K562 (cell line): ENCODE measurements at regions not wholly inside any gene's neighbourhood (a gene's known extent, or its start where the extent isn't known, plus 50 kb on each side); places are given as distances from the start of the nearest gene placed in this dataset.

ENCODE experiments used
- ATAC-seq: fragments of 200-7000 bp; cut with Tn5 transposase; 3 replicates; pipeline ENCODE4 v1.9.1; 2020; ENCODE audit warnings: moderate library complexity
- BruUV-seq: library from RNA; stranded (reverse); fragments of 400-500 nt; replicated peaks from 2 replicates; lab custom pipeline; 2021; lab: Mats Ljungman, UMichigan
- CTCF ChIA-PET: fragments of 300-600 bp; formaldehyde crosslinking; extraction: SDS; loops from one replicate; lab custom pipeline; 2021; ENCODE audit warnings: low intra/inter-chr PET ratio; lab: Yijun Ruan, JAX
- POLR2A ChIA-PET: fragments of 300-600, 350-650 bp; sonication (Branson Sonifier 250); formaldehyde crosslinking; extraction: SDS; loops from one replicate; lab custom pipeline; 2021; ENCODE audit warnings: antibody characterized with exemption, inconsistent platforms; lab: Yijun Ruan, JAX
- DNase-seq, 4 experiments: peaks; one replicate each; pipeline versions ENCODE4 v3.0.0 to v3.0.0-alpha.2; 2011 to 2018; ENCODE audit warnings: low spot score in 3 of 4, mixed read lengths in 3 of 4; ENCODE audit errors: extremely low read depth in 1 of 4
- FAIRE-seq: peaks from 2 replicates; lab custom pipeline; 2011; peaks lifted over from hg19 to GRCh38; lab: Jason Lieb, UNC
- H2AFZ ChIP-seq: 2 replicates; pipeline ENCODE4 v1.6.0; 2011; ENCODE audit warnings: low read depth, low read length, control low read depth, inconsistent platforms
- H3K27ac ChIP-seq: fragments of 200-600 bp; 3 replicates; pipeline ENCODE4 v1.8.0; 2011; ENCODE audit warnings: low read depth, mild to moderate bottlenecking, control low read depth, inconsistent platforms, low read length, moderate library complexity, mixed read lengths; ENCODE audit errors: extremely low read depth
- H3K27me3 ChIP-seq, 2 experiments: fragments of 300-600 bp in 1 of 2; 2 replicates in 1 of 2; 3 replicates in 1 of 2; pipeline versions ENCODE4 v1.6.0 to v1.8.0; 2011; ENCODE audit warnings: inconsistent platforms in 2 of 2, low read length in 2 of 2, mild to moderate bottlenecking in 1 of 2, mixed read lengths in 1 of 2, moderate library complexity in 1 of 2; ENCODE audit not compliant: control insufficient read depth in 2 of 2, insufficient read depth in 2 of 2
- H3K36me3 ChIP-seq: fragments of 300-600 bp; 3 replicates; pipeline ENCODE4 v1.8.0; 2011; ENCODE audit warnings: mild to moderate bottlenecking, low read length, inconsistent platforms; ENCODE audit not compliant: control insufficient read depth, insufficient read depth
- H3K4me1 ChIP-seq, 2 experiments: fragments of 200-600 bp in 1 of 2; replicated peaks in 1 of 2; 2 replicates in 1 of 2; 3 replicates in 1 of 2; pipeline versions ENCODE4 v1.5.1 to v1.8.0; 2011; ENCODE audit warnings: inconsistent platforms in 2 of 2, low read length in 2 of 2, mild to moderate bottlenecking in 1 of 2, mixed read lengths in 1 of 2, moderate library complexity in 1 of 2; ENCODE audit not compliant: control insufficient read depth in 2 of 2, insufficient read depth in 2 of 2
- H3K4me2 ChIP-seq: 2 replicates; pipeline ENCODE4 v1.6.1; 2011; ENCODE audit warnings: low read length, control low read depth, inconsistent platforms, mixed read lengths; ENCODE audit not compliant: insufficient read depth
- H3K4me3 ChIP-seq: fragments of 200-600 bp; sonication (generic), shearing (Covaris generic); 2 replicates; pipeline ENCODE4 v1.5.1; 2016; ENCODE audit warnings: control low read depth, inconsistent platforms
- H3K79me2 ChIP-seq: fragments of 200-600 bp; 3 replicates; pipeline ENCODE4 v1.8.0; 2011; ENCODE audit warnings: low read length, inconsistent platforms; ENCODE audit not compliant: control insufficient read depth, insufficient read depth
- H3K9ac ChIP-seq, 2 experiments: 2 replicates each; pipeline versions ENCODE4 v1.6.0 to v1.6.1; 2011; ENCODE audit warnings: low read depth in 2 of 2, low read length in 2 of 2, control low read depth in 1 of 2, inconsistent platforms in 1 of 2, mild to moderate bottlenecking in 1 of 2, mixed read lengths in 1 of 2; ENCODE audit not compliant: insufficient read depth in 1 of 2
- H3K9me1 ChIP-seq: one replicate; pipeline ENCODE4 v1.6.0; 2011; ENCODE audit warnings: inconsistent platforms, mild to moderate bottlenecking, low read length, moderate library complexity; ENCODE audit not compliant: control insufficient read depth, insufficient read depth
- H3K9me3 ChIP-seq: replicated peaks from 2 replicates; pipeline ENCODE4 v1.5.1; 2011; ENCODE audit warnings: low read depth, low read length, inconsistent platforms; ENCODE audit not compliant: control insufficient read depth, insufficient read depth
- H4K20me1 ChIP-seq: replicated peaks from 2 replicates; pipeline ENCODE4 v1.6.1; 2011; ENCODE audit warnings: low read length, inconsistent platforms, mixed read lengths; ENCODE audit not compliant: control insufficient read depth, insufficient read depth
- FOXA3 ChIP-seq, 2 experiments: fragments of 450-650 bp in 1 of 2; sonication (generic) in 1 of 2; formaldehyde crosslinking; IDR thresholded peaks in 1 of 2; conservative IDR thresholded peaks in 1 of 2; 2 replicates each; pipeline versions ENCODE4 v1.4.0 to v1.8.0; 2020 to 2022; ENCODE audit warnings: mild to moderate bottlenecking in 2 of 2, missing genetic modification reagents in 1 of 2
- MITF ChIP-seq: IDR thresholded peaks from 2 replicates; pipeline ENCODE4 v1.6.1; 2014; ENCODE audit warnings: antibody characterized with exemption
- PRPF4 ChIP-seq: fragments of 200-400 bp; formaldehyde crosslinking; IDR thresholded peaks from one replicate; pipeline ENCODE4 v1.6.1; 2017; ENCODE audit warnings: low read length, low read depth, mild to moderate bottlenecking; ENCODE audit not compliant: insufficient read depth, poor library complexity, severe bottlenecking
- RFX1 ChIP-seq: fragments of 450-650 bp; IDR thresholded peaks from 2 replicates; pipeline ENCODE4 v1.6.1; 2016; ENCODE audit warnings: mild to moderate bottlenecking, moderate library complexity
- SP2 ChIP-seq: IDR thresholded peaks from 2 replicates; pipeline ENCODE4 v1.6.1; 2011; ENCODE audit warnings: mild to moderate bottlenecking, low read depth, low read length, moderate library complexity; ENCODE audit not compliant: poor library complexity, severe bottlenecking; ENCODE audit errors: extremely low read depth
- SRF ChIP-seq, 2 experiments: fragments of 250-450, 450-650 bp in 1 of 2; sonication (Bioruptor Pico) in 1 of 2; sonication (generic) in 1 of 2; formaldehyde crosslinking; IDR thresholded peaks; 2 replicates each; pipeline versions ENCODE4 v1.5.0 to v1.5.1; 2020 to 2022; ENCODE audit warnings: mild to moderate bottlenecking in 1 of 2, missing genetic modification reagents in 1 of 2
- ZBTB34 ChIP-seq: fragments of 250-450 bp; sonication (Bioruptor Pico); IDR thresholded peaks from 2 replicates; pipeline ENCODE4 v1.8.0; 2021; ENCODE audit warnings: mild to moderate bottlenecking, moderate library complexity
- ZBTB8A ChIP-seq: fragments of 450-650 bp; IDR thresholded peaks from 2 replicates; pipeline ENCODE4 v1.6.1; 2018; ENCODE audit warnings: mild to moderate bottlenecking, moderate library complexity; ENCODE audit not compliant: partially characterized antibody
- ZNF324 ChIP-seq: fragments of 250-450 bp; sonication (Bioruptor Pico); IDR thresholded peaks from 2 replicates; pipeline ENCODE4 v1.4.0; 2020; ENCODE audit warnings: mild to moderate bottlenecking
- ZNF41 ChIP-seq: fragments of 250-450 bp; sonication (Bioruptor Pico); conservative IDR thresholded peaks from 2 replicates; pipeline ENCODE4 v1.4.0; 2020; ENCODE audit warnings: mild to moderate bottlenecking
- ZNF609 ChIP-seq: sonication (generic); formaldehyde crosslinking; IDR thresholded peaks from 2 replicates; pipeline ENCODE4 v1.8.1; 2023; ENCODE audit warnings: missing genetic modification reagents, mild to moderate bottlenecking, borderline replicate concordance
- WGBS: fragments of 100-300 bp; shearing (Covaris generic); methylation state at CpG from one replicate; pipeline ENCODE4 v1.1.6; 2016; ENCODE audit warnings: low coverage, mixed read lengths; ENCODE audit not compliant: insufficient coverage; ENCODE audit errors: missing lambda C conversion rate; 5-methylcytosine and 5-hydroxymethylcytosine counted together
- in situ Hi-C: fragments of 300-500 bp; cut with MboI; formaldehyde crosslinking; loops from 4 replicates; pipeline ENCODE4 v1.15.0; 2018; ENCODE audit warnings: inconsistent platforms, mixed read lengths
- intact Hi-C: fragments of 100-400 bp; cut with micrococcal nuclease; formaldehyde crosslinking; loops from 2 replicates; pipeline ENCODE4 v1.14.2; 2022
- TF ChIP-seq, protein P1 (sequence below), 2 experiments: IDR thresholded peaks; 2 replicates each; pipeline ENCODE4 v1.6.1; 2012; ENCODE audit warnings: improper control_type of control experiment in 2 of 2, low read depth in 2 of 2, low read length in 2 of 2, borderline replicate concordance in 1 of 2

DNA sequence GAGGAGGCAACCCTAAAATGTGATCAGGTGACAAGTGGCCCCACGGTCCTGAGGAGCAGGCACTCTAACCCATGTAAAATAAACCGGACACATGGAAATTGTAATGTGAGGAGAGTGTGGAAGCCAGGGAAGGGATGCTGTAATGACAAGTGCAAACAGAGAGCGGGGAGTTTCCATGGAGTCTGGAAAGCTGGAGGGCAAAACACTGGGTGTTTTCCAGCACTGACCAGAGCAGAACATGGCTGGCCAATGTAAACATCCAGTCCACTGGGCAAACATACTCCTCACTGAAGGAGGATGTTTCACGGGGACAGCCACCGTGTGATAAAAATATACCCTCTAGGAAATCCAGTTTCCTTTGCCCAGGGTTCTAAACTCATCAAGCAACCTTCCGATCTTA is 219.0 kb upstream of the JARID2 start:
- in situ Hi-C loops (no loop called here), intact Hi-C loops (no loop called here)
- ATAC-seq (no peak), DNase-seq (no peak), FAIRE-seq (no peak)
- Histone ChIP-seq H3K4me3 (no peak overlapping the region), H3K27me3 (no peaks in the 10 kb centered on the region), H3K9me3 (no peaks in the 10 kb centered on the region), H3K36me3 (no peaks in the 10 kb centered on the region), H2AFZ (no peak overlapping the region), H3K4me2 (no peak overlapping the region), H3K79me2 (no peaks in the 10 kb centered on the region), H3K4me1 (peaks cover 0 to 6% of the 10 kb centered on the region in 2 experiments; a peak in 2 of 5 replicates), H3K9ac (no peak overlapping the region), H4K20me1 (no peaks in the 10 kb centered on the region), H3K27ac (no peak overlapping the region), H3K9me1 (no peaks in the 10 kb centered on the region)
- WGBS: 63% methylated on average over 6 of the region's 6 CpGs
- CTCF ChIA-PET: no interaction called here
- POLR2A ChIA-PET: interaction anchor here (0.9 kb wide), 1 partner anchor 10 kb away, joined by 3 read pairs; no protein-coding TSS in a partner anchor
- no TSS peak for BruUV-seq
- TF ChIP-seq RFX1 (no peak), ZNF41 (CRISPR knock-in tag) (no peak), ZNF609 (CRISPR knock-in tag) (no peak), ZBTB34 (CRISPR knock-in tag) (no peak), PRPF4 (no peak), SRF (CRISPR knock-in tag; IDR thresholded peaks at IDR 0.05) (no peak), ZBTB8A (no peak), ZNF324 (CRISPR knock-in tag) (no peak), MITF (no peak), SP2 (no peak), FOXA3 (CRISPR knock-in tag; conservative IDR thresholded peaks at IDR 0.05 in 1 of 2, IDR thresholded peaks at IDR 0.05 in 1 of 2) (0 out of 4 replicates have a peak, but pooled peaks of 1 of the 2 experiments have one; percentile 3)
- TF ChIP-seq, protein P1, sequence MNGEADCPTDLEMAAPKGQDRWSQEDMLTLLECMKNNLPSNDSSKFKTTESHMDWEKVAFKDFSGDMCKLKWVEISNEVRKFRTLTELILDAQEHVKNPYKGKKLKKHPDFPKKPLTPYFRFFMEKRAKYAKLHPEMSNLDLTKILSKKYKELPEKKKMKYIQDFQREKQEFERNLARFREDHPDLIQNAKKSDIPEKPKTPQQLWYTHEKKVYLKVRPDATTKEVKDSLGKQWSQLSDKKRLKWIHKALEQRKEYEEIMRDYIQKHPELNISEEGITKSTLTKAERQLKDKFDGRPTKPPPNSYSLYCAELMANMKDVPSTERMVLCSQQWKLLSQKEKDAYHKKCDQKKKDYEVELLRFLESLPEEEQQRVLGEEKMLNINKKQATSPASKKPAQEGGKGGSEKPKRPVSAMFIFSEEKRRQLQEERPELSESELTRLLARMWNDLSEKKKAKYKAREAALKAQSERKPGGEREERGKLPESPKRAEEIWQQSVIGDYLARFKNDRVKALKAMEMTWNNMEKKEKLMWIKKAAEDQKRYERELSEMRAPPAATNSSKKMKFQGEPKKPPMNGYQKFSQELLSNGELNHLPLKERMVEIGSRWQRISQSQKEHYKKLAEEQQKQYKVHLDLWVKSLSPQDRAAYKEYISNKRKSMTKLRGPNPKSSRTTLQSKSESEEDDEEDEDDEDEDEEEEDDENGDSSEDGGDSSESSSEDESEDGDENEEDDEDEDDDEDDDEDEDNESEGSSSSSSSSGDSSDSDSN (IDR thresholded peaks at IDR 0.05; ENCODE audit: borderline replicate concordance in 1 of 2, low read depth in 2 of 2, low read length in 2 of 2): no peak
